Ishikawa (cell line): ENCODE measurements at regions not wholly inside any gene's neighbourhood (a gene's known extent, or its start where the extent isn't known, plus 50 kb on each side); places are given as distances from the start of the nearest gene placed in this dataset.

ENCODE experiments used
- CEBPB ChIP-seq: IDR thresholded peaks from 2 replicates; pipeline ENCODE4 v1.6.1; 2012
- CREB1 ChIP-seq: IDR thresholded peaks from 2 replicates; pipeline ENCODE4 v1.6.1; 2012; ENCODE audit warnings: low read depth
- EGR1 ChIP-seq: IDR thresholded peaks from 2 replicates; pipeline ENCODE4 v1.6.1; 2012
- EP300 ChIP-seq: IDR thresholded peaks from 2 replicates; pipeline ENCODE4 v1.6.1; 2012; ENCODE audit warnings: borderline replicate concordance
- FOXM1 ChIP-seq: IDR thresholded peaks from 2 replicates; pipeline ENCODE4 v1.6.1; 2012; ENCODE audit warnings: low read depth, borderline replicate concordance
- MAX ChIP-seq: IDR thresholded peaks from 2 replicates; pipeline ENCODE4 v1.6.1; 2012
- NFIC ChIP-seq: IDR thresholded peaks from 2 replicates; pipeline ENCODE4 v1.6.1; 2012
- RAD21 ChIP-seq: IDR thresholded peaks from 2 replicates; pipeline ENCODE4 v1.6.1; 2012; ENCODE audit warnings: low read depth
- REST ChIP-seq: IDR thresholded peaks from 2 replicates; pipeline ENCODE4 v1.6.1; 2012; ENCODE audit warnings: low read depth, mild to moderate bottlenecking
- TAF1 ChIP-seq: IDR thresholded peaks from 2 replicates; pipeline ENCODE4 v1.6.1; 2012; ENCODE audit warnings: low read depth, mild to moderate bottlenecking
- TCF12 ChIP-seq: IDR thresholded peaks from 2 replicates; pipeline ENCODE4 v1.6.1; 2012; ENCODE audit warnings: low read depth
- TEAD4 ChIP-seq: IDR thresholded peaks from 2 replicates; pipeline ENCODE4 v1.6.1; 2012
- USF1 ChIP-seq: IDR thresholded peaks from 2 replicates; pipeline ENCODE4 v1.6.1; 2012
- YY1 ChIP-seq: IDR thresholded peaks from 2 replicates; pipeline ENCODE4 v1.6.1; 2012; ENCODE audit warnings: low read depth
- ZBTB7A ChIP-seq: IDR thresholded peaks from 2 replicates; pipeline ENCODE4 v1.6.1; 2012; ENCODE audit warnings: low read depth

- no peak for TF ChIP-seq MAX
- no peak for TF ChIP-seq ZBTB7A
- no peak for TF ChIP-seq NFIC
- no peak for TF ChIP-seq FOXM1
- no peak for TF ChIP-seq TAF1
- no peak for TF ChIP-seq CEBPB
- no peak for TF ChIP-seq TEAD4
- no peak for TF ChIP-seq EP300
- no peak for TF ChIP-seq USF1
- TF ChIP-seq REST = no peak
- TF ChIP-seq RAD21 = no peak
- TF ChIP-seq YY1 = no peak
- TF ChIP-seq CREB1 = no peak
- no peak for TF ChIP-seq EGR1
- no peak for TF ChIP-seq TCF12
Observed at GRCh38 chr5:110049816-110050215, 360.1 kb downstream of the MAN2A1 start.

GRCh38 chr5:110050640-110051345 lies 361.1 kb downstream of the MAN2A1 start:
- TF ChIP-seq CEBPB = 0 out of 2 replicates have a peak, but pooled peaks have one; percentile 10
- TF ChIP-seq NFIC = no peak

GRCh38 chr5:110053205-110053604 lies 363.5 kb downstream of the MAN2A1 start:
- TF ChIP-seq TAF1 (no peak), EP300 (no peak), CREB1 (no peak), NFIC (no peak), TEAD4 (no peak), RAD21 (no peak), CEBPB (no peak), MAX (no peak), USF1 (no peak), YY1 (no peak), TCF12 (no peak), EGR1 (no peak), REST (no peak)

- TF ChIP-seq NFIC (no peak), RAD21 (no peak), REST (no peak), CREB1 (no peak), TEAD4 (no peak), TAF1 (no peak), MAX (no peak), TCF12 (no peak), FOXM1 (no peak), CEBPB (no peak), EP300 (no peak), ZBTB7A (no peak), YY1 (no peak), USF1 (no peak), EGR1 (no peak)
Observed at GRCh38 chr5:110053824-110054223, 364.1 kb downstream of the MAN2A1 start.
